ENCODE measurements at regions not wholly inside any gene's neighbourhood (a gene's known extent, or its start where the extent isn't known, plus 50 kb on each side); places are given as distances from the start of the nearest gene placed in this dataset.
"Not testable (repeated sequence)": the region's sequence is repeated elsewhere in the genome, so short reads cannot be mapped to it uniquely, and the experiment has no call there.

GRCh38 chr2:188693771-188694170, 280.4 kb upstream of the COL3A1 start:
- Histone ChIP-seq H3K9me3 (replicated peaks in 1 of 2; ENCODE audit: control insufficient read depth in 1 of 2, insufficient read depth in 1 of 2, low read length in 2 of 2) (peaks cover 19 to 20% of the 10 kb centered on the region in 2 donors), H3K36me3 (replicated peaks in 1 of 2; ENCODE audit: control insufficient read depth in 1 of 2, insufficient read depth in 2 of 2, low read length in 2 of 2) (no peaks in the 10 kb centered on the region), H3K27me3 (ENCODE audit: control insufficient read depth in 2 of 2, insufficient read depth in 2 of 2, low read length in 2 of 2) (no peaks in the 10 kb centered on the region), H3K79me2 (ENCODE audit: insufficient read depth, low read length) (no peaks in the 10 kb centered on the region), H4K20me1 (ENCODE audit: insufficient read depth, low read length) (no peaks in the 10 kb centered on the region), H3K4me3 (replicated peaks in 1 of 3; ENCODE audit: low read depth in 2 of 3, low read length in 3 of 3) (no peak overlapping the region), H3K4me2 (replicated peaks; ENCODE audit: extremely low read depth, low read length, poor library complexity, severe bottlenecking) (no peak overlapping the region), H3K9ac (ENCODE audit: insufficient read depth, low read length, poor library complexity, severe bottlenecking) (no peak overlapping the region), H2AFZ (ENCODE audit: insufficient read depth, low read depth, low read length, poor library complexity, severe bottlenecking) (no peak overlapping the region), H3K27ac (ENCODE audit: low read depth in 1 of 2, low read length in 2 of 2) (no peak overlapping the region), H3K4me1 (ENCODE audit: control insufficient read depth in 1 of 2, insufficient read depth in 2 of 2, low read length in 2 of 2) (no peaks in the 10 kb centered on the region)
- Mint-ChIP-seq H3K9me3 (peaks cover 5 to 27% (median 16%) of the 10 kb centered on the region in 7 donors), H3K4me3 (no peak overlapping the region), H3K4me1 (no peaks in the 10 kb centered on the region), H3K27ac (no peak overlapping the region), H3K27me3 (ENCODE audit: low read depth in 3 of 3) (no peaks in the 10 kb centered on the region), H3K36me3 (no peaks in the 10 kb centered on the region)
- intact Hi-C loops (cut with micrococcal nuclease): no loop called here
- TF ChIP-seq, protein P1, sequence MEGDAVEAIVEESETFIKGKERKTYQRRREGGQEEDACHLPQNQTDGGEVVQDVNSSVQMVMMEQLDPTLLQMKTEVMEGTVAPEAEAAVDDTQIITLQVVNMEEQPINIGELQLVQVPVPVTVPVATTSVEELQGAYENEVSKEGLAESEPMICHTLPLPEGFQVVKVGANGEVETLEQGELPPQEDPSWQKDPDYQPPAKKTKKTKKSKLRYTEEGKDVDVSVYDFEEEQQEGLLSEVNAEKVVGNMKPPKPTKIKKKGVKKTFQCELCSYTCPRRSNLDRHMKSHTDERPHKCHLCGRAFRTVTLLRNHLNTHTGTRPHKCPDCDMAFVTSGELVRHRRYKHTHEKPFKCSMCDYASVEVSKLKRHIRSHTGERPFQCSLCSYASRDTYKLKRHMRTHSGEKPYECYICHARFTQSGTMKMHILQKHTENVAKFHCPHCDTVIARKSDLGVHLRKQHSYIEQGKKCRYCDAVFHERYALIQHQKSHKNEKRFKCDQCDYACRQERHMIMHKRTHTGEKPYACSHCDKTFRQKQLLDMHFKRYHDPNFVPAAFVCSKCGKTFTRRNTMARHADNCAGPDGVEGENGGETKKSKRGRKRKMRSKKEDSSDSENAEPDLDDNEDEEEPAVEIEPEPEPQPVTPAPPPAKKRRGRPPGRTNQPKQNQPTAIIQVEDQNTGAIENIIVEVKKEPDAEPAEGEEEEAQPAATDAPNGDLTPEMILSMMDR (IDR thresholded peaks at IDR 0.05): no peak
- DNase-seq: no peak
- 33% methylated on average over 1 of the region's 2 CpGs for WGBS (ENCODE audit: insufficient coverage)

DNA sequence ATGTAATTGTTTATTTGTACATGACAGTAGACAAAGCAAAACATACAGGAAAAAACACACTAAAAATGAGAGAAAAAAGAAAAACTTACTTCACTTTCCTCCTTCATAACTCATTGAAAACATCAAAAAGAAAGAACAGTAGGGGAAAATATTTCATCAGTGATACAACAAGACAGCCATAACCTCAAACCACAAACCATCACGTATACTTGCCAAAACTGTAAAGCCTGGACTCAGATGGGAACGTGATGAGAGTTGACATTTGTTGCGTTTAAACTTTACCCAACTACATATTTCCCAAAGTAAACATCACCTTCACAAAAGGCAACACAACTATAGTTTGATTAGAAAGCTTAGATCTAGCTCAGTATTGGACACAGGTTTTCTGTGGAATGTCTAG, 278.2 kb upstream of the COL3A1 start:
- no peaks in the 10 kb centered on the region for H3K79me2 ChIP-seq (ENCODE audit: insufficient read depth, low read length)
- intact Hi-C loops (cut with micrococcal nuclease): no loop called here
- Mint-ChIP-seq H3K27me3 (ENCODE audit: low read depth in 3 of 3) (peaks cover 0 to 1% (median 0%) of the 10 kb centered on the region in 3 donors), H3K4me3 (no peak overlapping the region), H3K4me1 (no peaks in the 10 kb centered on the region), H3K36me3 (no peaks in the 10 kb centered on the region), H3K9me3 (peaks cover 3 to 14% (median 9%) of the 10 kb centered on the region in 7 donors), H3K27ac (no peak overlapping the region)
- no CpG with 5 or more reads among the region's 3 CpGs for WGBS (ENCODE audit: insufficient coverage)
- TF ChIP-seq, protein P1 (IDR thresholded peaks at IDR 0.05): no peak
- H3K36me3 ChIP-seq (replicated peaks in 1 of 2; ENCODE audit: control insufficient read depth in 1 of 2, insufficient read depth in 2 of 2, low read length in 2 of 2): no peaks in the 10 kb centered on the region
- H3K27me3 ChIP-seq (ENCODE audit: control insufficient read depth in 2 of 2, insufficient read depth in 2 of 2, low read length in 2 of 2): no peaks in the 10 kb centered on the region
- no peak overlapping the region for H2AFZ ChIP-seq (ENCODE audit: insufficient read depth, low read depth, low read length, poor library complexity, severe bottlenecking)
- H3K9ac ChIP-seq (ENCODE audit: insufficient read depth, low read length, poor library complexity, severe bottlenecking): no peak overlapping the region
- no peak for DNase-seq
- no peak overlapping the region for H3K4me3 ChIP-seq (replicated peaks in 1 of 3; ENCODE audit: low read depth in 2 of 3, low read length in 3 of 3)
- no peak overlapping the region for H3K4me2 ChIP-seq (replicated peaks; ENCODE audit: extremely low read depth, low read length, poor library complexity, severe bottlenecking)
- no peak overlapping the region for H3K27ac ChIP-seq (ENCODE audit: low read depth in 1 of 2, low read length in 2 of 2)
- H3K4me1 ChIP-seq (ENCODE audit: control insufficient read depth in 1 of 2, insufficient read depth in 2 of 2, low read length in 2 of 2): no peaks in the 10 kb centered on the region
- H3K9me3 ChIP-seq (replicated peaks in 1 of 2; ENCODE audit: control insufficient read depth in 1 of 2, insufficient read depth in 1 of 2, low read length in 2 of 2): peaks cover 14% of the 10 kb centered on the region in 2 donors
- H4K20me1 ChIP-seq (ENCODE audit: insufficient read depth, low read length): no peaks in the 10 kb centered on the region

GRCh38 chr2:188698151-188698550, 276.0 kb upstream of the COL3A1 start:
- H3K4me1 ChIP-seq (ENCODE audit: control insufficient read depth in 1 of 2, insufficient read depth in 2 of 2, low read length in 2 of 2); intact Hi-C loops (cut with micrococcal nuclease); H4K20me1 ChIP-seq (ENCODE audit: insufficient read depth, low read length); H3K9me3 Mint-ChIP-seq; H3K4me3 Mint-ChIP-seq; DNase-seq; H3K27me3 Mint-ChIP-seq (ENCODE audit: low read depth in 3 of 3); H3K27ac ChIP-seq (ENCODE audit: low read depth in 1 of 2, low read length in 2 of 2); H3K9me3 ChIP-seq (replicated peaks in 1 of 2; ENCODE audit: control insufficient read depth in 1 of 2, insufficient read depth in 1 of 2, low read length in 2 of 2); H3K9ac ChIP-seq (ENCODE audit: insufficient read depth, low read length, poor library complexity, severe bottlenecking); H3K36me3 ChIP-seq (replicated peaks in 1 of 2; ENCODE audit: control insufficient read depth in 1 of 2, insufficient read depth in 2 of 2, low read length in 2 of 2); H3K36me3 Mint-ChIP-seq; H3K4me3 ChIP-seq (replicated peaks in 1 of 3; ENCODE audit: low read depth in 2 of 3, low read length in 3 of 3); H3K4me2 ChIP-seq (replicated peaks; ENCODE audit: extremely low read depth, low read length, poor library complexity, severe bottlenecking); H2AFZ ChIP-seq (ENCODE audit: insufficient read depth, low read depth, low read length, poor library complexity, severe bottlenecking); H3K27me3 ChIP-seq (ENCODE audit: control insufficient read depth in 2 of 2, insufficient read depth in 2 of 2, low read length in 2 of 2); H3K4me1 Mint-ChIP-seq; H3K27ac Mint-ChIP-seq; H3K79me2 ChIP-seq (ENCODE audit: insufficient read depth, low read length): not testable (repeated sequence)
- no CpG with 5 or more reads among the region's 1 CpG for WGBS (ENCODE audit: insufficient coverage)

All from CD14-positive monocyte (primary cell).